HG03175 (cell line): ENCODE measurements at regions not wholly inside any gene's neighbourhood (a gene's known extent, or its start where the extent isn't known, plus 50 kb on each side); places are given as distances from the start of the nearest gene placed in this dataset.
A peak's percentile ranks its signal among the peaks of the same experiment; 100 is the strongest.

Experiments
- ATAC-seq: cut with Tn5 transposase; IDR thresholded peaks from one replicate; pipeline ENCODE4 v1.9.1; 2021; ENCODE audit warnings: mild to moderate bottlenecking, moderate library complexity; ENCODE audit not compliant: unreplicated experiment

DNA sequence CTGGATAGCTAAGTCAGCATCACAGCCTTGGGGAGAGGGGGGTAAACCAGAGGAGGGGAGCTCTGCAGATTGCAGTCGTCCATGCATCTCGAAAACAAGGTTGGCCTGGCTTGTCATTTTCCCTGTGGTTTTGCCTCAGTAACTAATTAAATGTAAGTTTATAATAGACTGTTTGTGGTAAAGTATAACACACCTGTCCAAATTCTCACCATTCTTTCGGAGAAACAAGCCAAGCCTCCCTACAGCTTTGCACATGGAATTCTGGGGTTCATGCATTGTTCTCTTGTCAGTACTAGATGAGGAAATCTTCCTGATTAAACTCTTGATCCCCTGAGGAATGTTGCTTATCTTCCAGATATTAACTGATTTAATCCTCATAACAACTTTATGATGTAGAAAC lies 1065.2 kb upstream of the FAM98A start:
- ATAC-seq: no peak

DNA sequence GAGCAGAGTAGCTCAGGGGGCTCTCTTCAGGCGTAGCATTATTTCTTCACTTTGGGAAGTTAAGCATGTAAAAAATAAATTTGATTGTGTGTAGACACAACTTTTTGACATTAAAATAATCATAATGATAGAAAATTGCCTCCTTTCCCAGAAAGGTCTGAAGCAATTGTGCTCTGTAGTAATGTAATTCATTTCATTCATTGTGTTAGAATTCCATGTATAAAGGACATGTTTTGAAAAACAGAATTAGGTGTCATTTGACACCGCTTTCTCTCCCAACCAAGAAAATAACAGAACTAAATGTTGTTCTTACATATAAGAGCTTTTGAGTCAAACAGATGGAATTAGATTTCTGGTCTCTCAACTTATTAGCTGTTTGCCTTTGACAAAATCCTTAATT lies 1064.2 kb upstream of the FAM98A start:
- ATAC-seq: no peak

DNA sequence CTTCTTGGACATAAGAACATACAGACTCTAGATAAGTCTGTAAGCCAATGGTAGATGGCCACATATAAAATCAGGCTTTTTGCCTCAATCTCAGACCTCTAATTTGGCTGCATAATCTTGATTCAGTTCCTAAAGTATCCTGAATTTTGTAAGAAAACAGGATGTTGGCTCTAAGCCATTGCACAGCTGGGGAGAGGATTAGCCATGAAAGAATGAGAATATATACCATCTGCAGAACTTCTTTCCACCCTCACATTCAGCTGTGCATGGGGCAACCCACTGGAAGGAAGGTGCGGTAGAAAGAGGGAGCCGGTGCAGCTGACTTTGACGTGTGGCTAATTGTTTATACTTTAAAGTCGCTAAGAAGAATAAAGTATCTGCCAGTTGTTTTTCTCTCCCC lies 1061.6 kb upstream of the FAM98A start:
- no peak for ATAC-seq

- ATAC-seq: peak; percentile 93
Measured at GRCh38 chr2:34656632-34657031, 1057.5 kb upstream of the FAM98A start.

GRCh38 chr2:34652636-34653035 lies 1053.5 kb upstream of the FAM98A start:
- ATAC-seq: no peak

DNA sequence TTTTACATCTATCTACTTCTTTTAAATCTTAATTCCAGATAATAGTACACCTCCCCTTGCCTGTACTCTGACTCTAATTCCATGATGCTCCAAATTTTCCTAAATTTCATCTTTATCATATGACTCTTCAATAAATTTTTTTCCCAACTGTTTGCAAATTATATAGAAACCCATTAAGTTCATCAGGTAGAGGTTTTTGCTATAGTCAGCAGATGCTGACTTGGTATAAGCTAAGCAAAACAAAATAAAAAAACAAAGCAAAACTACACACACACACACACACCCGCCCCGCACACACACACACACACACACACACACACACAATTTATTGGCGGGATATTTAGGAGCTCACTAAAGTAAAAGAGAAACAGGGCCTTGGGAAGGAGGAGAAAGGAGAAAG lies 1047.8 kb upstream of the FAM98A start:
- no peak for ATAC-seq

- no peak for ATAC-seq
Measured at GRCh38 chr2:34632327-34632726, 1033.2 kb upstream of the FAM98A start.

DNA sequence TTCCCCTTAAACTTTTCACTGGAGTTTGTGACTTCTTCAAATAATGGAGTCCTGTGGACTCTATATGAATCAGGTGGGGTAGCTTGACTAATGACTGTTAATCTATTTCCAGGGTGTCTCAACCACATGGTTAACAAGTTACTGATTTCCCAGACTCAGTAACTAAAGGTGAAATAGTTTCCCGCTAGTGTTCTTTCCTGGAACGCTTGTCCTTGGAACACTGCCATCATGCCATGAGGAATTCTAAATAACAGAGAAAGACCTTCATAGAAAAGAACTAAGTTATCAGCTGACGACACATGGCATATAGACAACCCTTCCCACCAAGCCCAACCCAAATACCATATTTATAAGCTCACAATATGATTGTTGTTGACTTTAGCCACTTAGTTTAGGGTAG lies 1027.9 kb upstream of the FAM98A start:
- ATAC-seq: no peak

DNA sequence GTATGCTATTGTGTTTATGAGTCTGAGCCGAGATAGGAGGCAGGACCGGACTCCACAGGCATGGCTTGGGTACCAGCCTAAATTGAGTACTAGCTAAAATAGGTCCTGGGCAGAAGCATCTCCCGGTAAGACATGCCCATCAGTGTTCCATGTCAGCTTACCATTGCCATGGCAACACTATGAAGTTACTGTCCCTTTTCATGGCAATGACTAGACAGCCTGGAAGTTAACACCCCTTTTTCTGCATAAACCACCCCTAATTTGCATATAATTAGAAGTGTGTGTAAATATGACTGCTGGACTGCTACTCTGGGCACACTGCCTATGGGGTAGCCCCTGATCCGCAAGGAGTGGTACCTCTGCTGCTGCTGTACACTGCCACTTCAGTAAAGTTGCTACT lies 1005.1 kb upstream of the FAM98A start:
- no peak for ATAC-seq

DNA sequence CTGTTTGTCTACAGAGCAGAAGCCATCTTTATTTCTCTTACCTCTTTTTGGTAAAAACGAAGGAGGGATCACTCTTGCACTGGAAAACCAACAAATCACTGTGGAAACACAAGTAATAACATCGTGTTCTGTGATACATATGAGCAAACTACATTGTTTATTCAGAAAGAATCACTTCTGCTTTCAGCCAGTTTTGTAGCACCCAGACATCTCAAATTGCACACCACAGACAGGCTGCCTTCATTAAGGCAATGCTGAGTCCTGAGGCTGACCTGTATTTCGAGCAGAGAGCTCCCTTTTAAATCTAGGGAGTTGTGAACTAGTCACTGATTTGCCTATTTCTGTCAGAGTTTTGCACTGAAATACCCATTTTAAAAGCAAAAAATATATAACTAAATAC lies 1003.2 kb upstream of the FAM98A start:
- ATAC-seq: peak; percentile 68

DNA sequence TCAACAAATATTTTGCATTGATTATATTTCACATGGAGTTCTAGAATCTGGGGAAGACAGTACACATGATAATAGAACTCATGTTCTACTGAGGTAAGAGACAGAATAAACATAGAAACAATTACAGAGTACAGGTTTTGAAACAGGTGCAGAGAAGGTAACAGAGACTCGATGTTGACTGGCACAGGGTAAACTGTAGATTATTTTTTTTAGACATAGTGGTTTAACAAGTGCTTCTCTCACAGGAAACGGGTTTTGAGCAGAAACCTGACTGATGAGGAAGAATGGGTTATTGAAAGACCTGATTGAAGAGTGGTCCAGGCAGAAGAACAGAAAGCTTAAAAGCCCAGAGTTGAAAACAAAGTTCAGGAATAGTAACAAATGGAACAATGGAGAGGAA lies 1002.5 kb upstream of the FAM98A start:
- no peak for ATAC-seq

DNA sequence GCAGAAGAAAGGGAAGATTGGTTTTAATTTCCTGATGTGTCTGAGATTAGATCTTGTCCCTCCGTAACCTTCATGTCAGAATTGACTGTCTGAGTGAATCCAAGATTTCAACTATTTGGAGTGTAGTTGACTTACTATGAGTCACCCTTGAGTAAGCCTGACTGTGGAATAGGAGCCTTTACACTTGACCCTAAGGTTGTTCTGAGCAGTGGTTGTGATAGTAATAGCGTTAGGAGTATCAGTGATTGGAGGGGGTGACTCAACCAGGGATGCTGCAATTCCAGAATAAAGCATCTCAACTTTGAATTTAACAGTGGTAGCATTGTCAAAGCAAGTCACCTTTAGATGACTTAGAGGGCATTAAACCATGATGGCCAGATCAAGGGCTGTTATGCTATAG lies 979.5 kb upstream of the FAM98A start:
- ATAC-seq: no peak

GRCh38 chr2:34570266-34570872 lies 971.3 kb upstream of the FAM98A start:
- ATAC-seq: no peak

DNA sequence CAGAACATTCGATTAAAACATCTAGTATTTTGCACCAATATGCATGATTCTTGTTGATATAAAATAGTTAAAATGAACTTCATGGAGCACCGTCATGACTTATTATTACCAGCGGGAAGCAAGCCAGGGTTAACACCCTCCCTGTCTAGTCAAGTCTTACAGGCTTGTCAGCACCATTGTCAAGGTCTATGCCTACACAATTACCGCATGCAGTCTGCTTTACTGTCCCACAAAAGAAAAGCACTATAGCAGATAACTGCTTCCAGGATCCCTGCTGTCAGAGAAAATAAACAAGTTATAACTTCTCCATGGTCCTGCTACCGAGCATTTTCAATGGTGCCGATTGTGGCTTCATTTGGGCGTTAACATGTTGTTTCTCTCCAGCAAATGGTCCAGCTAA lies 968.0 kb upstream of the FAM98A start:
- ATAC-seq: no peak

GRCh38 chr2:34552337-34552736 lies 953.2 kb upstream of the FAM98A start:
- ATAC-seq: no peak

DNA sequence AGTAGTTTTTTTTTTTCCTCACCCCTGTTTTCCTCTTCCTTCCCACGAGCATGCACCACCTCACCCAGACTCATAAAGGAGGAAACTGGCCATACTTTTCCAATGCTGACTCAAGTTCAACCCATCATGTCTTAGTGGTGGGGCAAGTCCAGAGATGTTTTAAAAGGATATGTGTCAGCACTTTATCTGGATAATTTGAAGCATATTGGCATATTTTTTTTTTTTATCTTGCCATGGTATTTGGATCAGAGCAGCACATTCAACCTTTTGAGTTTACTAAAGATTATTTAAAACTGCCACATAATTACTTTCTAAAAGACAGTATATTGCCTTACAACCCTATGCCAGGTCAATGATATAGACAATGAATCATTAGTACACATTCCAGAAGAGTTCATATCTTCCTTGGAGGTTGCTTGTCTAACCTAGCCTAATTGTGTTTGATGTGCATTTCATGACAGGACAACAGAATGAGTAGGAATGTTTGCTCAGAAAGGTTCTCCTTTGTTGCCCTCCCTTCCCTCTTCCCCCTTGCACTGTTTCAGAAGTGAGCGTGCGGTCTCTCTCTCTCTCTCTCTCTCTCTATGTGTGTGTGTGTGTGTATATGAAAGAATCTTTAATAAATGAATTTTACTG lies 950.7 kb upstream of the FAM98A start:
- ATAC-seq: no peak

GRCh38 chr2:34547900-34548299 lies 948.8 kb upstream of the FAM98A start:
- no peak for ATAC-seq

GRCh38 chr2:34547340-34547739 lies 948.2 kb upstream of the FAM98A start:
- no peak for ATAC-seq

DNA sequence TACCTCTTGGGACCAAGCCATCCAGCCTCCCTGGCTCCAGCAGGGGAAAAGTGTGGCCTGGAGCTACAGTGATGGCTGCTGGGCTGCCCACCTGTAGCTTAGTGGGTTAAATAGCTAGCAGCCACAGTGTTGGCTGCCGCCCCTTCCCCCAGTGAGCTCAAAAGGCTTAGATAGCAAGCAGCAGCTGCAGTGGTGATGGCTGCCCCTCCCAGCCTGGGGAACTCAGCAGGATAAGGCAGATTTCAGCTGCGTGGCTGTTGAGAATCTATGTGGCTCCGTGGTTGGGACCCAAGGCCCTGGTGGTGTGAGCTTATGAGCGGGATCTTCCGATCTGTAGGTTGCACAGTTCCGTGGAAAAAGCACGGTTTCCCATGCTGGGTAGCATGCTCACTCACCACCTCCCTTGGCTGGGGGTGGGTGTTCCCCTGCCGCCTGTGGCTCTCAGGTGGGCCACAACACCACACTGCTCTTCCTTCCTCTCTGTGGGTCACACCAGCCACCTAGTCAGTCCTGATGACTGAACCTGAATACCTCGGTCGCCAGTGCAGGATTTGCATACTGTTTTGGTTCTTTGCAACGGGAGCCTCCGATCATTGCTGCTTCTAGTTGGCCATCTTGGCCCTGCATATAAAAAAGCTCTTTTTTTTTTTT lies 946.5 kb upstream of the FAM98A start:
- ATAC-seq: no peak

DNA sequence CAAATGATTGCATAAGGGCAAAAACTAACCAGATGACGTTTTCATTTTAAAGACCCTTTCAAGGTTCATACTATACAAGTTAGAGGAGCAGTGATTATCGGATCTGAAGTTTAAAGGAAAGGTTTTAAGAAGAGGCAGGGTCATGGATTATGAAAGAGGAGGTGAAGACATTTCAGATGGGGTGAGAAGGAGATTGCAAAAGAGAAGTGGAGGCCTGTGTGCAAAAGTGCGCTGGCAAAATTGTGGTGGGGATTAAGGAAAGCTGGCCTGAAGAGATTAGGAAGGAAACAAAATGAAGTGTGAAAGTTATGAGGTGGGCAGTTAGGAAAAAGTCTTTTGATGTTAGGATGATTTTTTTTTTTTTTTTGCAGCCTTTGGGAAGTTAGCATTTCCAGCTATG lies 935.7 kb upstream of the FAM98A start:
- no peak for ATAC-seq

DNA sequence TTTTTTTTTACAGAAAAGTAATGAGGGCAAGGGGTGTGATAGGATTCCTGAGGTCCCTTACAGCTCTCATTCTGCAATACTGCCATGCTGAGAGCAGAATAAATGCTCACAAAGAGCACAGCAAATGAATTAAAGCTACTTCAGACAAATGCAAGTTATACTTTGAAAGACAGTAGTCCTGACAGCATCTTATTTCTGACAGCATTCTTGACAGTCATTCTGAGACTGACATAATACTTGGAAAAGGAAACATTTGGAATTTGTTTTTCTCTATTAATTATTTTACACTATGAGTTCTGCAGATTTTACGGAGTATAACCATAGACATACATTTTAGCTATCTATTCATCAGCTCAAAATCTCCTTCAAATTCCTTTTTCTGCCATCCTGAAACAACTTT lies 935.2 kb upstream of the FAM98A start:
- ATAC-seq: no peak

GRCh38 chr2:34533585-34534183 lies 934.6 kb upstream of the FAM98A start:
- no peak for ATAC-seq
